ENCODE measurements at regions not wholly inside any gene's neighbourhood (a gene's known extent, or its start where the extent isn't known, plus 50 kb on each side); places are given as distances from the start of the nearest gene placed in this dataset.
A peak's percentile ranks its signal among the peaks of the same experiment; 100 is the strongest.

- Histone ChIP-seq H3K27me3 (replicated peaks; ENCODE audit: insufficient read depth) (no peaks in the 10 kb centered on the region), H3K27ac (peak overlapping the region in 1 of 2 donors; percentile 56), H3K4me1 (replicated peaks) (no peaks in the 10 kb centered on the region), H3K4me3 (no peak overlapping the region), H3K9me3 (no peaks in the 10 kb centered on the region), H3K36me3 (no peaks in the 10 kb centered on the region)
- 66% methylated on average over 4 of the region's 4 CpGs for WGBS
- intact Hi-C loops (cut with DNase I) = no loop called here
- no peak for DNase-seq (ENCODE audit: low spot score)
- TF ChIP-seq POLR2A (IDR thresholded peaks at IDR 0.05) = no peak
- TF ChIP-seq, protein P1, sequence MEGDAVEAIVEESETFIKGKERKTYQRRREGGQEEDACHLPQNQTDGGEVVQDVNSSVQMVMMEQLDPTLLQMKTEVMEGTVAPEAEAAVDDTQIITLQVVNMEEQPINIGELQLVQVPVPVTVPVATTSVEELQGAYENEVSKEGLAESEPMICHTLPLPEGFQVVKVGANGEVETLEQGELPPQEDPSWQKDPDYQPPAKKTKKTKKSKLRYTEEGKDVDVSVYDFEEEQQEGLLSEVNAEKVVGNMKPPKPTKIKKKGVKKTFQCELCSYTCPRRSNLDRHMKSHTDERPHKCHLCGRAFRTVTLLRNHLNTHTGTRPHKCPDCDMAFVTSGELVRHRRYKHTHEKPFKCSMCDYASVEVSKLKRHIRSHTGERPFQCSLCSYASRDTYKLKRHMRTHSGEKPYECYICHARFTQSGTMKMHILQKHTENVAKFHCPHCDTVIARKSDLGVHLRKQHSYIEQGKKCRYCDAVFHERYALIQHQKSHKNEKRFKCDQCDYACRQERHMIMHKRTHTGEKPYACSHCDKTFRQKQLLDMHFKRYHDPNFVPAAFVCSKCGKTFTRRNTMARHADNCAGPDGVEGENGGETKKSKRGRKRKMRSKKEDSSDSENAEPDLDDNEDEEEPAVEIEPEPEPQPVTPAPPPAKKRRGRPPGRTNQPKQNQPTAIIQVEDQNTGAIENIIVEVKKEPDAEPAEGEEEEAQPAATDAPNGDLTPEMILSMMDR (IDR thresholded peaks at IDR 0.05) = no peak
- TF ChIP-seq POLR2AphosphoS5 (IDR thresholded peaks at IDR 0.05) = no peak
These were observed 899.8 kb downstream of the TUSC7 start for GRCh38 chr3:117609330-117609729.

- H3K4me3 ChIP-seq = no peak overlapping the region
- H3K4me1 ChIP-seq (replicated peaks) = no peaks in the 10 kb centered on the region
- intact Hi-C loops (cut with DNase I) = no loop called here
- DNase-seq (ENCODE audit: low spot score) = peak; percentile 43
- no peaks in the 10 kb centered on the region for H3K36me3 ChIP-seq
- peak overlapping the region; percentile 45 to 56 for H3K27ac ChIP-seq
- no peaks in the 10 kb centered on the region for H3K27me3 ChIP-seq (replicated peaks; ENCODE audit: insufficient read depth)
- no peaks in the 10 kb centered on the region for H3K9me3 ChIP-seq
- 46% methylated on average over 4 of the region's 4 CpGs for WGBS
- TF ChIP-seq, protein P1 (IDR thresholded peaks at IDR 0.05) = no peak
- TF ChIP-seq POLR2A (IDR thresholded peaks at IDR 0.05) = no peak
- peak; percentile 88 for TF ChIP-seq POLR2AphosphoS5 (IDR thresholded peaks at IDR 0.05)
These were observed 900.6 kb downstream of the TUSC7 start for GRCh38 chr3:117610156-117610555.

GRCh38 chr3:117611211-117611610 is 901.6 kb downstream of the TUSC7 start:
- TF ChIP-seq POLR2AphosphoS5 (IDR thresholded peaks at IDR 0.05) (no peak), POLR2A (IDR thresholded peaks at IDR 0.05) (no peak)
- TF ChIP-seq, protein P1 (IDR thresholded peaks at IDR 0.05) = no peak
- Histone ChIP-seq H3K36me3 (no peaks in the 10 kb centered on the region), H3K4me1 (replicated peaks) (no peaks in the 10 kb centered on the region), H3K9me3 (no peaks in the 10 kb centered on the region), H3K27ac (no peak overlapping the region), H3K4me3 (no peak overlapping the region), H3K27me3 (replicated peaks; ENCODE audit: insufficient read depth) (no peaks in the 10 kb centered on the region)
- 78% methylated on average over 2 of the region's 2 CpGs for WGBS
- no peak for DNase-seq (ENCODE audit: low spot score)
- intact Hi-C loops (cut with DNase I) = no loop called here

- Histone ChIP-seq H3K27me3 (replicated peaks; ENCODE audit: insufficient read depth) (no peaks in the 10 kb centered on the region), H3K4me3 (no peak overlapping the region), H3K4me1 (replicated peaks) (no peaks in the 10 kb centered on the region), H3K27ac (no peak overlapping the region), H3K9me3 (no peaks in the 10 kb centered on the region), H3K36me3 (no peaks in the 10 kb centered on the region)
- DNase-seq (ENCODE audit: low spot score) = no peak
- no peak for TF ChIP-seq POLR2AphosphoS5 (IDR thresholded peaks at IDR 0.05)
- TF ChIP-seq, protein P1 (IDR thresholded peaks at IDR 0.05) = no peak
- no peak for TF ChIP-seq POLR2A (IDR thresholded peaks at IDR 0.05)
- intact Hi-C loops (cut with DNase I) = no loop called here
- 95% methylated on average over 2 of the region's 2 CpGs for whole genome bisulfite sequencing
These were observed 906.6 kb downstream of the TUSC7 start for GRCh38 chr3:117616227-117616626.

GRCh38 chr3:117617906-117618305 is 908.3 kb downstream of the TUSC7 start:
- 64% methylated on average over 1 of the region's 1 CpG for WGBS
- H3K27ac ChIP-seq = no peak overlapping the region
- no peaks in the 10 kb centered on the region for H3K9me3 ChIP-seq
- DNase-seq (ENCODE audit: low spot score) = no peak
- TF ChIP-seq POLR2A (IDR thresholded peaks at IDR 0.05) = no peak
- no peak for TF ChIP-seq POLR2AphosphoS5 (IDR thresholded peaks at IDR 0.05)
- TF ChIP-seq, protein P1 (IDR thresholded peaks at IDR 0.05) = no peak
- H3K27me3 ChIP-seq (replicated peaks; ENCODE audit: insufficient read depth) = no peaks in the 10 kb centered on the region
- no peak overlapping the region for H3K4me3 ChIP-seq
- H3K36me3 ChIP-seq = no peaks in the 10 kb centered on the region
- H3K4me1 ChIP-seq (replicated peaks) = no peaks in the 10 kb centered on the region
- intact Hi-C loops (cut with DNase I) = no loop called here

All from prostate gland (tissue), 2 donors.